ENCODE measurements at regions not wholly inside any gene's neighbourhood (a gene's known extent, or its start where the extent isn't known, plus 50 kb on each side); places are given as distances from the start of the nearest gene placed in this dataset.

DNA sequence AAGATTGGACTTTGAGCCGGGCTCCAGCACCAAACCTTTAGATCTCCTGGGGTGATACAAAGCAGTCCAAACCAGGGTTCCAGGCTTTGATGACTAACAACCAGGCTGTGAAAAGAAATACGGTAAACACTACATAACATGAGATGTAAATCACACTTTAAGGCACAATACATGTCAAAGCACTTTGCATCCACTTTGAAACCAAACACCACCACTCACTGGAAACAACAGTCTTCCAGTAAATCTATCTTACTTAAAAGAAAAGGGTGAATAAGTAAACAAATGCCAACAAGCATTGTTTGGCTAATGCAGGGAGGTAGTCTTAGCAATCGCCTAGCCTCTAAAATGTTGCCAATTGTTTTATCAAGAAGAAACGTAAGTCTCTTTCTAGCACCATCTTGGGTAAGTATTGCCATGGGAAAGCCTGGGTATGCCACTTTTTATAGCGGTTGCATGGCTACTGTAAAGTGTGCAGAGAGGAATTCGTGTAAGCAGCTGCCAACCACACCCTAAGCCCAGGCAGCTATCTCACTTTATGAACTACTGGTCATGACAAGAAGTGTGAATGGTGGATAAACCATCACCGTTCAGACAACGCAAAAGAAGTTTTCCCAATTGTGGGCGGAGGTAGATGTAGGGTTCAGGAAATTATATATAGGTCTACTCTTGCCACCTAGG is 267.4 kb upstream of the PSMD7 start:
- TF ChIP-seq POLR2A (IDR thresholded peaks at IDR 0.05; ENCODE audit: low read length) (no peak), GATA1 (IDR thresholded peaks at IDR 0.05; ENCODE audit: low read depth, low read length) (no peak)
